HepG2 (cell line): ENCODE measurements at regions not wholly inside any gene's neighbourhood (a gene's known extent, or its start where the extent isn't known, plus 50 kb on each side); places are given as distances from the start of the nearest gene placed in this dataset.

Experiments
- AKAP8 ChIP-seq: sonication (generic); formaldehyde crosslinking; IDR thresholded peaks from 2 replicates; pipeline ENCODE4 v1.5.1; 2020; ENCODE audit warnings: mild to moderate bottlenecking, missing genetic modification reagents
- ATF6 ChIP-seq: sonication (generic); formaldehyde crosslinking; conservative IDR thresholded peaks from 2 replicates; pipeline ENCODE4 v1.4.0; 2020; ENCODE audit warnings: missing genetic modification reagents
- FOXM1 ChIP-seq: sonication (generic); formaldehyde crosslinking; IDR thresholded peaks from 2 replicates; pipeline ENCODE4 v1.5.0; 2020; ENCODE audit warnings: missing genetic modification reagents
- FOXP1 ChIP-seq, 2 experiments: fragments of 450-650 bp in 1 of 2; IDR thresholded peaks; 2 replicates each; pipeline ENCODE4 v1.6.1; 2017 to 2018; ENCODE audit warnings: antibody characterized with exemption in 1 of 2
- KLF11 ChIP-seq: IDR thresholded peaks from 2 replicates; pipeline ENCODE4 v1.6.1; 2016; ENCODE audit warnings: missing compliant biosample characterization
- POLR2A ChIP-seq, 2 experiments: IDR thresholded peaks; 2 replicates each; pipeline ENCODE4 v1.6.1; 2011; ENCODE audit warnings: low read depth in 2 of 2, low read length in 2 of 2, mild to moderate bottlenecking in 1 of 2, moderate library complexity in 1 of 2; ENCODE audit not compliant: insufficient read depth in 1 of 2
- PRDM10 ChIP-seq: sonication (generic); formaldehyde crosslinking; IDR thresholded peaks from 2 replicates; pipeline ENCODE4 v1.4.0; 2020; ENCODE audit warnings: low read depth, missing genetic modification reagents
- STAG1 ChIP-seq: sonication (generic); formaldehyde crosslinking; IDR thresholded peaks from 2 replicates; pipeline ENCODE4 v1.4.0; 2020; ENCODE audit warnings: missing genetic modification reagents
- ZNF234 ChIP-seq: sonication (generic); formaldehyde crosslinking; conservative IDR thresholded peaks from 2 replicates; pipeline ENCODE4 v1.5.1; 2020; ENCODE audit warnings: mild to moderate bottlenecking, missing genetic modification reagents
- ZNF563 ChIP-seq: sonication (generic); formaldehyde crosslinking; IDR thresholded peaks from 2 replicates; pipeline ENCODE4 v1.8.0; 2022; ENCODE audit warnings: mild to moderate bottlenecking, moderate library complexity, missing genetic modification reagents
- ZSCAN31 ChIP-seq: sonication (generic); formaldehyde crosslinking; IDR thresholded peaks from 2 replicates; pipeline ENCODE4 v1.5.0; 2020; ENCODE audit warnings: low read depth, mild to moderate bottlenecking, missing genetic modification reagents
- TF ChIP-seq, protein P1 (sequence below): sonication (generic); formaldehyde crosslinking; IDR thresholded peaks from 2 replicates; pipeline ENCODE4 v1.5.1; 2020; ENCODE audit warnings: mild to moderate bottlenecking, missing genetic modification reagents, borderline replicate concordance
- TF ChIP-seq, protein P2 (sequence below): sonication (generic); formaldehyde crosslinking; IDR thresholded peaks from 2 replicates; pipeline ENCODE4 v1.5.0; 2020; ENCODE audit warnings: mild to moderate bottlenecking, missing genetic modification reagents
- TF ChIP-seq, protein P3 (sequence below), 2 experiments: fragments of 450-650 bp in 1 of 2; sonication (generic) in 1 of 2; formaldehyde crosslinking; IDR thresholded peaks; 2 replicates each; pipeline versions ENCODE4 v1.5.0 to v1.8.0; 2020 to 2022; ENCODE audit warnings: mild to moderate bottlenecking in 1 of 2, missing genetic modification reagents in 1 of 2

- TF ChIP-seq STAG1 (CRISPR knock-in tag) (peak; percentile 23; the same call in 1 of the 2 replicates), POLR2A (IDR thresholded peaks at IDR 0.05; ENCODE audit: insufficient read depth in 1 of 2, low read depth in 2 of 2, low read length in 2 of 2) (no peak), ZSCAN31 (CRISPR knock-in tag) (0 out of 2 replicates have a peak, but pooled peaks have one; percentile 16), ZNF234 (CRISPR knock-in tag) (no peak), KLF11 (CRISPR knock-in tag) (no peak), FOXM1 (CRISPR knock-in tag) (no peak), PRDM10 (CRISPR knock-in tag) (no peak), AKAP8 (CRISPR knock-in tag) (no peak), ZNF563 (no peak; the same call in 1 of the 2 replicates), ATF6 (CRISPR knock-in tag) (no peak), FOXP1 (IDR thresholded peaks at IDR 0.05) (no peak), FOXP1 (CRISPR knock-in tag; IDR thresholded peaks at IDR 0.05) (peak; percentile 86)
- TF ChIP-seq, protein P1, sequence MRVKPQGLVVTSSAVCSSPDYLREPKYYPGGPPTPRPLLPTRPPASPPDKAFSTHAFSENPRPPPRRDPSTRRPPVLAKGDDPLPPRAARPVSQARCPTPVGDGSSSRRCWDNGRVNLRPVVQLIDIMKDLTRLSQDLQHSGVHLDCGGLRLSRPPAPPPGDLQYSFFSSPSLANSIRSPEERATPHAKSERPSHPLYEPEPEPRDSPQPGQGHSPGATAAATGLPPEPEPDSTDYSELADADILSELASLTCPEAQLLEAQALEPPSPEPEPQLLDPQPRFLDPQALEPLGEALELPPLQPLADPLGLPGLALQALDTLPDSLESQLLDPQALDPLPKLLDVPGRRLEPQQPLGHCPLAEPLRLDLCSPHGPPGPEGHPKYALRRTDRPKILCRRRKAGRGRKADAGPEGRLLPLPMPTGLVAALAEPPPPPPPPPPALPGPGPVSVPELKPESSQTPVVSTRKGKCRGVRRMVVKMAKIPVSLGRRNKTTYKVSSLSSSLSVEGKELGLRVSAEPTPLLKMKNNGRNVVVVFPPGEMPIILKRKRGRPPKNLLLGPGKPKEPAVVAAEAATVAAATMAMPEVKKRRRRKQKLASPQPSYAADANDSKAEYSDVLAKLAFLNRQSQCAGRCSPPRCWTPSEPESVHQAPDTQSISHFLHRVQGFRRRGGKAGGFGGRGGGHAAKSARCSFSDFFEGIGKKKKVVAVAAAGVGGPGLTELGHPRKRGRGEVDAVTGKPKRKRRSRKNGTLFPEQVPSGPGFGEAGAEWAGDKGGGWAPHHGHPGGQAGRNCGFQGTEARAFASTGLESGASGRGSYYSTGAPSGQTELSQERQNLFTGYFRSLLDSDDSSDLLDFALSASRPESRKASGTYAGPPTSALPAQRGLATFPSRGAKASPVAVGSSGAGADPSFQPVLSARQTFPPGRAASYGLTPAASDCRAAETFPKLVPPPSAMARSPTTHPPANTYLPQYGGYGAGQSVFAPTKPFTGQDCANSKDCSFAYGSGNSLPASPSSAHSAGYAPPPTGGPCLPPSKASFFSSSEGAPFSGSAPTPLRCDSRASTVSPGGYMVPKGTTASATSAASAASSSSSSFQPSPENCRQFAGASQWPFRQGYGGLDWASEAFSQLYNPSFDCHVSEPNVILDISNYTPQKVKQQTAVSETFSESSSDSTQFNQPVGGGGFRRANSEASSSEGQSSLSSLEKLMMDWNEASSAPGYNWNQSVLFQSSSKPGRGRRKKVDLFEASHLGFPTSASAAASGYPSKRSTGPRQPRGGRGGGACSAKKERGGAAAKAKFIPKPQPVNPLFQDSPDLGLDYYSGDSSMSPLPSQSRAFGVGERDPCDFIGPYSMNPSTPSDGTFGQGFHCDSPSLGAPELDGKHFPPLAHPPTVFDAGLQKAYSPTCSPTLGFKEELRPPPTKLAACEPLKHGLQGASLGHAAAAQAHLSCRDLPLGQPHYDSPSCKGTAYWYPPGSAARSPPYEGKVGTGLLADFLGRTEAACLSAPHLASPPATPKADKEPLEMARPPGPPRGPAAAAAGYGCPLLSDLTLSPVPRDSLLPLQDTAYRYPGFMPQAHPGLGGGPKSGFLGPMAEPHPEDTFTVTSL (CRISPR knock-in tag), result no peak
- TF ChIP-seq, protein P2, sequence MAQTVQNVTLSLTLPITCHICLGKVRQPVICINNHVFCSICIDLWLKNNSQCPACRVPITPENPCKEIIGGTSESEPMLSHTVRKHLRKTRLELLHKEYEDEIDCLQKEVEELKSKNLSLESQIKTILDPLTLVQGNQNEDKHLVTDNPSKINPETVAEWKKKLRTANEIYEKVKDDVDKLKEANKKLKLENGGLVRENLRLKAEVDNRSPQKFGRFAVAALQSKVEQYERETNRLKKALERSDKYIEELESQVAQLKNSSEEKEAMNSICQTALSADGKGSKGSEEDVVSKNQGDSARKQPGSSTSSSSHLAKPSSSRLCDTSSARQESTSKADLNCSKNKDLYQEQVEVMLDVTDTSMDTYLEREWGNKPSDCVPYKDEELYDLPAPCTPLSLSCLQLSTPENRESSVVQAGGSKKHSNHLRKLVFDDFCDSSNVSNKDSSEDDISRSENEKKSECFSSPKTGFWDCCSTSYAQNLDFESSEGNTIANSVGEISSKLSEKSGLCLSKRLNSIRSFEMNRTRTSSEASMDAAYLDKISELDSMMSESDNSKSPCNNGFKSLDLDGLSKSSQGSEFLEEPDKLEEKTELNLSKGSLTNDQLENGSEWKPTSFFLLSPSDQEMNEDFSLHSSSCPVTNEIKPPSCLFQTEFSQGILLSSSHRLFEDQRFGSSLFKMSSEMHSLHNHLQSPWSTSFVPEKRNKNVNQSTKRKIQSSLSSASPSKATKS, result no peak
- TF ChIP-seq, protein P3, sequence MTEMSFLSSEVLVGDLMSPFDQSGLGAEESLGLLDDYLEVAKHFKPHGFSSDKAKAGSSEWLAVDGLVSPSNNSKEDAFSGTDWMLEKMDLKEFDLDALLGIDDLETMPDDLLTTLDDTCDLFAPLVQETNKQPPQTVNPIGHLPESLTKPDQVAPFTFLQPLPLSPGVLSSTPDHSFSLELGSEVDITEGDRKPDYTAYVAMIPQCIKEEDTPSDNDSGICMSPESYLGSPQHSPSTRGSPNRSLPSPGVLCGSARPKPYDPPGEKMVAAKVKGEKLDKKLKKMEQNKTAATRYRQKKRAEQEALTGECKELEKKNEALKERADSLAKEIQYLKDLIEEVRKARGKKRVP (CRISPR knock-in tag; IDR thresholded peaks at IDR 0.05), result 0 out of 4 replicates have a peak, but pooled peaks of 1 of the 2 experiments have one; percentile 28
Observed at GRCh38 chr13:50126263-50126992, 111.2 kb downstream of the KCNRG start (continued).
